ENCODE measurements at regions not wholly inside any gene's neighbourhood (a gene's known extent, or its start where the extent isn't known, plus 50 kb on each side); places are given as distances from the start of the nearest gene placed in this dataset.

DNA sequence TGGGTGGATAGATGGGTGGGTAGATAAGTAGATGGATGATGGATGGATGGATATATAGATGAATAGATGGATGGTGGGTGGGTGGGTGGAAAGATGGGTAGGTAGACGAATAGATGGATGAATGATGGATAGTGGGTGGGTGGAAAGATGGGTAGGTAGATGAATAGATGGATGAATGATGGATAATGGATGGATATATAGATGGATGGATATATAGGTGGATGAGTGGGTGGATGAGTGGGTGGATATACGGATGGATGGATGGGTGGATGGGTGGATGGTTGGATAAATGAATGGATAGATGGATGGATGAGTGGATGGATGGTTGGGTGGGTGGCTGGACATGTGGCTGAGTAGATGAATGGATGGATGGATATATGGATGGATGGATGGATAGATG lies 53.1 kb upstream of the THY1 start:
- TF ChIP-seq, protein P1, sequence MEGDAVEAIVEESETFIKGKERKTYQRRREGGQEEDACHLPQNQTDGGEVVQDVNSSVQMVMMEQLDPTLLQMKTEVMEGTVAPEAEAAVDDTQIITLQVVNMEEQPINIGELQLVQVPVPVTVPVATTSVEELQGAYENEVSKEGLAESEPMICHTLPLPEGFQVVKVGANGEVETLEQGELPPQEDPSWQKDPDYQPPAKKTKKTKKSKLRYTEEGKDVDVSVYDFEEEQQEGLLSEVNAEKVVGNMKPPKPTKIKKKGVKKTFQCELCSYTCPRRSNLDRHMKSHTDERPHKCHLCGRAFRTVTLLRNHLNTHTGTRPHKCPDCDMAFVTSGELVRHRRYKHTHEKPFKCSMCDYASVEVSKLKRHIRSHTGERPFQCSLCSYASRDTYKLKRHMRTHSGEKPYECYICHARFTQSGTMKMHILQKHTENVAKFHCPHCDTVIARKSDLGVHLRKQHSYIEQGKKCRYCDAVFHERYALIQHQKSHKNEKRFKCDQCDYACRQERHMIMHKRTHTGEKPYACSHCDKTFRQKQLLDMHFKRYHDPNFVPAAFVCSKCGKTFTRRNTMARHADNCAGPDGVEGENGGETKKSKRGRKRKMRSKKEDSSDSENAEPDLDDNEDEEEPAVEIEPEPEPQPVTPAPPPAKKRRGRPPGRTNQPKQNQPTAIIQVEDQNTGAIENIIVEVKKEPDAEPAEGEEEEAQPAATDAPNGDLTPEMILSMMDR (IDR thresholded peaks at IDR 0.05) = no peak
- TF ChIP-seq EP300 (IDR thresholded peaks at IDR 0.05) = no peak
